ENCODE measurements at regions not wholly inside any gene's neighbourhood (a gene's known extent, or its start where the extent isn't known, plus 50 kb on each side); places are given as distances from the start of the nearest gene placed in this dataset.
"Not testable (repeated sequence)": the region's sequence is repeated elsewhere in the genome, so short reads cannot be mapped to it uniquely, and the experiment has no call there.

- H3K4me3 ChIP-seq: no peak overlapping the region
- no peaks in the 10 kb centered on the region for H3K27me3 ChIP-seq (ENCODE audit: low read depth)
- H3K4me1 ChIP-seq: no peaks in the 10 kb centered on the region
- no peak overlapping the region for H3K27ac ChIP-seq (replicated peaks)
- TF ChIP-seq CTCF (IDR thresholded peaks at IDR 0.05; ENCODE audit: borderline replicate concordance): no peak
- no peaks in the 10 kb centered on the region for H3K36me3 ChIP-seq
- peaks cover 2% of the 10 kb centered on the region for H3K9me3 ChIP-seq (replicated peaks)
- no peak for DNase-seq
- intact Hi-C loops (cut with micrococcal nuclease): no loop called here
Measured at GRCh38 chr1:190940951-190941350, 463.3 kb upstream of the BRINP3 start.

- Histone ChIP-seq H3K27me3 (ENCODE audit: low read depth) (no peaks in the 10 kb centered on the region), H3K27ac (replicated peaks) (no peak overlapping the region), H3K4me1 (no peaks in the 10 kb centered on the region), H3K4me3 (no peak overlapping the region), H3K36me3 (no peaks in the 10 kb centered on the region), H3K9me3 (replicated peaks) (peaks cover 17% of the 10 kb centered on the region)
- DNase-seq: no peak
- no peak for TF ChIP-seq CTCF (IDR thresholded peaks at IDR 0.05; ENCODE audit: borderline replicate concordance)
- intact Hi-C loops (cut with micrococcal nuclease): no loop called here
Measured at GRCh38 chr1:190942475-190942874, 464.8 kb upstream of the BRINP3 start.

GRCh38 chr1:190943722-190944121, 466.1 kb upstream of the BRINP3 start:
- DNase-seq; H3K4me1 ChIP-seq; H3K27me3 ChIP-seq (ENCODE audit: low read depth); H3K36me3 ChIP-seq; intact Hi-C loops (cut with micrococcal nuclease); H3K4me3 ChIP-seq; H3K27ac ChIP-seq (replicated peaks): not testable (repeated sequence)
- H3K9me3 ChIP-seq (replicated peaks): peaks cover 17% of the 10 kb centered on the region

- TF ChIP-seq CTCF (IDR thresholded peaks at IDR 0.05; ENCODE audit: borderline replicate concordance): no peak
- Histone ChIP-seq H3K36me3 (no peaks in the 10 kb centered on the region), H3K4me1 (no peaks in the 10 kb centered on the region), H3K27ac (replicated peaks) (no peak overlapping the region), H3K27me3 (ENCODE audit: low read depth) (no peaks in the 10 kb centered on the region), H3K4me3 (no peak overlapping the region), H3K9me3 (replicated peaks) (peaks cover 17% of the 10 kb centered on the region)
- intact Hi-C loops (cut with micrococcal nuclease): no loop called here
- no peak for DNase-seq
Measured at GRCh38 chr1:190949939-190950338, 472.3 kb upstream of the BRINP3 start.

GRCh38 chr1:190957565-190957964, 479.9 kb upstream of the BRINP3 start:
- DNase-seq: no peak
- Histone ChIP-seq H3K4me3 (no peak overlapping the region), H3K4me1 (no peaks in the 10 kb centered on the region), H3K36me3 (no peaks in the 10 kb centered on the region), H3K9me3 (replicated peaks) (peaks cover 6% of the 10 kb centered on the region), H3K27me3 (ENCODE audit: low read depth) (no peaks in the 10 kb centered on the region), H3K27ac (replicated peaks) (no peak overlapping the region)
- intact Hi-C loops (cut with micrococcal nuclease): no loop called here
- TF ChIP-seq CTCF (IDR thresholded peaks at IDR 0.05; ENCODE audit: borderline replicate concordance): no peak

GRCh38 chr1:190963321-190963720, 485.7 kb upstream of the BRINP3 start:
- DNase-seq: no peak
- TF ChIP-seq CTCF (IDR thresholded peaks at IDR 0.05; ENCODE audit: borderline replicate concordance): no peak
- Histone ChIP-seq H3K4me3 (no peak overlapping the region), H3K9me3 (replicated peaks) (peaks cover 6% of the 10 kb centered on the region), H3K4me1 (no peaks in the 10 kb centered on the region), H3K27me3 (ENCODE audit: low read depth) (no peaks in the 10 kb centered on the region), H3K27ac (replicated peaks) (no peak overlapping the region), H3K36me3 (no peaks in the 10 kb centered on the region)
- intact Hi-C loops (cut with micrococcal nuclease): no loop called here

All from left ventricle myocardium inferior (tissue), 1 donor.